Mucosa of gallbladder (tissue), 1 donor: ENCODE measurements at regions not wholly inside any gene's neighbourhood (a gene's known extent, or its start where the extent isn't known, plus 50 kb on each side); places are given as distances from the start of the nearest gene placed in this dataset.
"Not testable (repeated sequence)": the region's sequence is repeated elsewhere in the genome, so short reads cannot be mapped to it uniquely, and the experiment has no call there.

Experiments
- DNase-seq: peaks from one replicate; pipeline ENCODE4 v3.0.0-alpha.2; 2020; ENCODE audit warnings: low spot score
- donor health status: DM: no; HTN: no; CAD: no.

DNA sequence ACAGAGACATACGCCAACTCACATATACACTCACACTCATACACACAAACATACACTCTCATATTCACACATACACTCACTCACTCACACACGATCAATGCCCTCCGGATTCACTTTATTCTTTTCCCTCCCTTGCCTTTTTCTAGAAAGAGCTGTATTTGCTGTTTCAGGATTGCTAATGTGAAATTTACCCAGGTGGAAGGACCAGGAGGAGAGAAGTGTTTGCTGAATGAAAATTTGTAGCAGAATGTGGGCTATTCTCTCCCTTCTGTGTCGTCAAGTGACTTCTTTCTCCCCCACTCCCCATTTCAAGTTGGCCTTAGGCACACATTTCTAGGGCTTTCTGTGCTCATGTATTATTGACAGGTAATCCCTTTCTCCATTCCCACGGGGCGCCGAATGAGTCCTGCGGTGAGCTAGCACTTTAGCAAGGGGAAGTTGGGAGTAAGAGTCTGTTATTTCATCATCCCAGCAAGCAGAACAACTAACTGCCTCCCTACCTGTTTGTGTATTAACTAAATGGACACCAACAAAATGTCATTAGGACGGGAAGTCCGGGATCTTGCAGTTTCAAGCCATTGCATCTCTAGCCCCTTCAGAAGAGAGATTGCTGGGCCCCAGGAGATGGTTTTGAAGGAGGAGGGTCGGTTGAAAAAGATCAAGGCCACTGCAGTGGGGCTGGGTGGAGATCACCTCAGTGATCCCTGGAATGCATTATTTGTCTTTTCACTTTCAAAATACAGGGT is 97.1 kb upstream of the TAF11L2 start:
- DNase-seq = no peak

DNA sequence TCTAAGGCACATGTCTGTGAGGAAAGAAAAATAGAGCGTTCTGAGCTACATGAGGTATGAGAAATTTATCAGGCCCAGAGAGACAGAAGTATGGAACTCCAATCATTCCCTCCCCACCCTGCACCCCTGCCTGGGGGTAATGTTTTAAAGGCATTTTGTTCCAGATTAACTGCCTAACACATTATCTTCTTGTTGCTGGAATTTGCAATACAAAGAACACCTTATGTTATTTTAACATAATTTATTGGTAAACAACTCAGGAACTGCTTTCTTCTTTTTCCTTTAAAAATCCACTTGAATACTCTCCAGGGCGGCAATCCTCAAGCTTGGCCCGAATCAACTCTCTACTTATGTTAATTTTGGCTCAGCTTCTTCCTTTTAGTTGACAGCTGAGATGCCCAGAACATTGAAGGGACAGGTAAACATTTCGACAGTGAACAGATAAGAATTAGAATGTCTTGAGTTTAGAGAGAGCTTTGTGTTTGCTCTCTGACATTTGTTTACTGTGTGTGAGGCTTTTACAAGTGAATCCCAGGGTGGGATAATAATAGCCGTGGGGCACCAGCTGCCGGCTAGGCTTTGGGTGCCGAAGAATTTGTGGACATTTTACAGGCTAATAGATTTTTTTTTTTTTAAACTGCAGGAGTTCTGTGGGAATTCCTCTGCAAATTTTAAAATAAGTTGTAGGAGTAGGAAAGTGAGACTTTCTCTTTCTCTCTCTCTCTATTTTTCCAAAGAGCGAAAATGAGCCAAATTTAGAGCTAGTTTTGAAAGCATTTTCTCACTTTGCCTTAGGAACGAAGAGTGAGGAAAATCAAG is 96.4 kb upstream of the TAF11L2 start:
- no peak for DNase-seq

DNA sequence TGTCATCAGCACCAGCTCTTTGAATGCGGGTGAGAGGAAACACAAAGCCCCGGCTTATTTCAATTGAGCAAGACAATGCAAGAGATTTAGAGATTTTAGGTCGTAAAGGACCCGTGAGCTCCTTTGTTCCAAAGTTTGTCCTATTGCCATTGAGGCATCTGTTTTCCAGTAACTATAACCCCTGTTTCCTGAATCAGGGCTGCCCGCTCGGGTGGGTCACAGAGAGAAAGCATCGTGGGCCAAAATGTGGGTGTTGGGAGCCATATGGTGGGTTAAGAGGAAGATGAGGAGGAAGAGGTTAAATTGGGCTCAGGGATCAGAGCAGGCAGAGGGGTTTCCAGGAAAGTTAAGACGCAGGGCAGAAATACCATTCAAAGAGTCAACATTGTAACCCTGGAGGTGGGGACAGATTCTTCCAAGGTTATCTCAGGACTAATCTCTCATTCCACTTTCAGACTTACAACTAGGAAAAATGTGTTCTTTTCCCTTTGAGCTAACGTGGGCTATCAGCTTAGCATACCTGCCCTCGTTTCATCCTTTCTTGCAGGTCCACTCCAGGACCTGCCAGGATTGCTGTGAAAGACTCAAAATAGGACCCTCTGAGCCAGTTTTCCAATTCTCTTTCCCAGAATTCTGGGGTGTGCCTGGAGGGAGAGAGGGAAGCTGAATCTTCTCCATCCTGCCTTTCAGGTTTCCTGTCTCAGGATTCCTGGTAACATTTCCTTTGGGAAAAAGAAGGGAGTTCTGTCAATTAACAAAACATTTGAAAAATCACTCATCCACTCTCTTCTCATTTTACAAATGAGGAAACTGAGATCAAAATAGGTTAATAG is 95.5 kb upstream of the TAF11L2 start:
- DNase-seq = no peak

DNA sequence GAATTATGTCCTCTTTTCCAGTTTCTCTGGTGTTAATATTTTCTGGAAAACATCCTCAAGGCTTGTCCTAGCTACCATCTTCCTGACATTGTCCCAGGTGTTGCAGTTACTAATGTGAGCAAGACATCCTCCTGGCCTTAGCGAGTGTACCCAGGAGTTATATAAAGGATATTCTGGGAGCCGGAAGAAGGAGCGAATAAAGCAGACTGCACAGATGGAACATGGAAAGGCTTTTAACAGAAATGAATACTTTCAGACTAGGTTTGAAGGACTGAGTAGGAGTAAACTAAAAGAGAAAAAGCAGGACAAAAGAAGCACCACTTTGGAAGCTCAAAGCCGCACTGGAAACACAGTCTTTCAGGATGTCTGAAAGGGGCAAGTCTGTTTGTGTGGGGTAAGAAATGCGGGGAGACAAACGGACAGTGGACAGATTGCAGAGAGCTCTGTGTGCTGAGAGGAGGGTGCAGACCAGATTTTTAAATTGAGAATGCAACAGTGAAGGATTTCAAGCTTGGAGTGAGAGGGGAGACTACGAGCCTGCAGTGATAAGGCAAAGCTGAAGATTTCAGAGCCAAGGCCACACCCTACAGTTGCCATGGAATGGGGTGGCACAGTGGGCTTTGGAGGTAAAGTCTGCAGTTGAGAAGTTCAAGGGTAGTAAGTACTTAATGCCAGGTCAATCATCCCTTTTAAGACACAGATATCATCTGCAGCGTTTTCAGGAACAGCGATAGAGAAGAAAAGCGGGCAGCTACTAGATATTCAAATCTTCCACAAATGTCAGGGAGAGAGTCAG is 94.1 kb upstream of the TAF11L2 start:
- no peak for DNase-seq

DNA sequence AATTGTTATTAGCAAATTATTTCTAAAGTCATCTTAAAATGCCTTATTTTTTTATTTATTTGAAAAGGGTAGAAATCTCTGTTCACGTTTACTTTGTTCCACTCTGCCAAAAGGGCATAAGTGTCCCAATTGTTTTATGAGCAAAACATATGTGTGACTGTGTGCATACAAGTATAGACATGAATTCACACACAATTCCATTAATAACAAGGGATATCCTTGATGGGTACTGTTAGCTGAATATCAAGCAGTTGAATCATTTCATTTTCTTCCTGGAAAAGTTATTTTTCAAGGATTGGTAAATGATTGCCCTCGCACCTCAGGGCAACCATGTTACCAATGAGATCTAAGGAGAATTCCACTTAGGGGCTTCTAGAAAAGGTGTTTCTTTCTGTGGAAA is 92.1 kb upstream of the TAF11L2 start:
- DNase-seq = no peak

DNA sequence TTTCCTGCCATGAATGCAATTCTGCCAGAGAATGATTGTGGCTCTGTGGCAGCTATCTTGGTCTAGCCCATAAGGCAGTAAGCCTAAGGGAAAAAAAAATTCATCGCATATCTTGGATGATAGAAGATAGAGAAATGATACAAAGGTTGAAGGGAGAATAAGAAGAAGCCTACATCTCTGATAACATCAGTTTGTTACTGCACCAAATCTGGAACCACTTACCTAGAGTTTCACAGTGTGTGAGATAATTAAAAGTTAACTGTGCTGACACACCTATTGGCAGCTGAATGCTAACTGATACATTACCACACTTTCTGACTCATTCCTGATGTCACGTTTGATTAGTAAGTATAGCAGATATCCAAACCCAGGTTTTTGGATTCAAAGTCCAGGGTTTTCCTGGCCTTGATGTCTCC is 91.6 kb upstream of the TAF11L2 start:
- DNase-seq = no peak

DNA sequence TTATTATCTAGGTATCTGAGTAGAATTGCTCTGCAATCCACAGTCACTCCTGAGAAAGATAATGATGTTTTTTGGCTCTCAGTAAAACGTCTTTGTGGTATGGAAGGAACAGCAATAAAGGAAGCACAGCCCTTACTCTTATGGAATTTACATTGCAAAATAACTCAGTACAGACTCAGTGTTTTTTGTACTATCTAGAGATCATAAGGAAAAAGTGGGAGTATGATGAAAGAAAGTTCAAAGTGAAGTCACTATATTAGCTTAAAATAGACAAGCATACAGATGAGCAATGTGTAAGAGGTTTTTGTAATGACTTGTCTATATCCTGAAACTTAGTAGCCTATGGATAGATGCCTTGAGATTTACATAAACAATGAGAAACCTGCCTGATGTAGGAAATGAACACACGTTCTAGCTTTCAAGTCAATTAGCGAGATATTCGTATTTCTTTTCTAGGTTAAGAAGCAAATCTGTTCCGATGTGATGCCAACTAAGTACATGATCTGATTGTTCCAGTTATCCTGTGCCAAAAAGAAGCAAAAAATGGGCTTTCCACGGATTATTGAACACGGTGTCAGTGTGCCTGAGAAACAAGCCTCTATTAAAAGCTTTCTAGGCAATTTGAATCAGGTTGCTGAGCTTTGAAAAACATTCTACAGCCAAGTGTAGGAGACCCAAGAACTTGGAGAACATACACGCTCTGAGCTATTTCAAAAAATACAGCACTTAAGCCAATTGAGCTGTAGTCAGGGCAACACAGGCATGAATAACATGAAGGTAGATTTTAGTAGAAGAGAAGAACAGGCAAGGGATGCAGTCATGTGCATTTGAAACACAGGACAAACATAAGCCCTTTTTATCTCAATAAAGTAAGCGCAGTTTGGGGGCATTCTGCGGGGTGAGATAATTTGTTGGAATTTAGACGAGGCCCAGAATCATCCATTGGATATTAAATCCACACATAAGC is 86.3 kb upstream of the TAF11L2 start:
- no peak for DNase-seq

DNA sequence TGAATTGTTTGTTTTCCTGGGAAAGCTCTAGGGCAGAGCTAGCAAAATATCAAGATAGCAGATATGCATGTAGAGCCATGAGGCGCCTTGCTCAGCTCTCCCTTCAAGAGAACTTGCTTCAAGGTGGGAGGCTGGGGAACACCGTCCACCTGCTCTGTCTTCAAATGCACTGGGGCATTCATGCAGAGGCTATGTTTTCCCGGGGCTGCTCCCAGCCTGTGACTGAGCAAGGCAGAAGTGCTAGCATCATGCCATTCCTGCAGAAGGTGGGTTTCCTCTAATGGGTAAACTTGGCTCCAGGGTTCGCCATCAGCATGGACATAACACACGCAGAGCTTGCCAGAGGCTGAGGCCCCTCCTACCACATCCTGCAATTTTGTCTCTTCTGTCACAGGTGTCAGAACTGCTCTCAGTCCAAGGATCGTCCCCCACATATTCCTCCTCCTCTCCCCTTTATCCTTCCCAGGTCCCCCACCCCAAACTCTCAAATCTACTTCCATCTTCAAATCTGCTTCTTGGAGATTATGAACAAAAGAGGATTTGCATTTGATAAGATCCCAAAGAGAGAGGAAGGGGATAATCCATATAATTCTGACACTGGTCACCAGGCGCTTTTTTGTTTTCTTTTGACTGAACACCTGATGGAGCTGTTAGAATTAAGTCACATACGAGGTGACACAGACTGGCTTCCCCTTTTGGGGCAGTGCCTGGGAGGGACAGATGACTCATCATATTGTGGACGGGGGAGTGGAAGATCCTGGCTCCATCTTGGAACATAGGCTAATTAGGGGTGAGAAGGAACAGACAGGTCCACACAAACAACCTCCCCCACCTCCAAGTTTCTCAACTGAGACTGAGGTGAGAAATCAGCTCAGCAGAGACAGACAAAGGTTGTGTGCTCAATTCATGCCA is 85.0 kb upstream of the TAF11L2 start:
- no peak for DNase-seq

DNA sequence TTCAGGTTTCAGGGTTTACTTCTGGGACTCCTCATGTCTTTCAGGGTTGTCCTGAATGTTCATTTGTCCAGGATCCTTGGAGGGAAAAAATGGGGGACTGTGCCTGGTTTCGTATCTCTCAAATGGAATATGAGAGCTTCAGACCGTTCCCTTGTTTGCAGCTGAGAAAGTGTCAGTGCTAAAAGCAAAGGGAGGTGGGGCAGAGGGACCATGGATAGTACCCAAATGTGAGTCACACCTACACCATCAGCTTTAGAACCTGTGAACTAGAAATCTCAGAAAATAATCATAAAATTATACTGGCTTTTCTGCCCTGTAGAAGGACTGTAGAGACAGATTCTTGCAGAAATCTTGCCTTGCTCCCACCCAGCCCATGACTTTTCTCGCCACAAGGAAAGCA is 84.3 kb upstream of the TAF11L2 start:
- DNase-seq = no peak

DNA sequence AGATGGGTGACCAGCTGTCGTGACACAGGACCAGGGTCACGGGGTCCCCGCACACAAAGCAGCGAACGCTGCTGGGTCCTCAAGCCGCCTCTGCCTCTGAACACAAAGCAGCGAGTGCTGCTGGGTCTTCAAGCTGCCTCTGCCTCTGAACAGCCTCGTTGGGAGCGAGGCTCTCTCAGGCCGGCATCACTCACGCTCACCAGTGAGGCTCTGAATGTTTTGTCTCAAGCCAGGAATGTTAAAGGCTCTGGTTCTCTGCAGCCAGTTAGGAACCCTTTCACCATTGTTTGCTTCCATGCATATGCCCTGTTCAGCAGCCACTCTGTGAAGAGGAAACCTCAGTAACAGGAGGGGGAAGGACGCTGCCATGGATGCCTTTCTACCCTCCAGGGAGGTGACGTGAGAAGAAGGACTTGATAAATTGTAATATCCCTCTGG is 82.7 kb upstream of the TAF11L2 start:
- no peak for DNase-seq

DNA sequence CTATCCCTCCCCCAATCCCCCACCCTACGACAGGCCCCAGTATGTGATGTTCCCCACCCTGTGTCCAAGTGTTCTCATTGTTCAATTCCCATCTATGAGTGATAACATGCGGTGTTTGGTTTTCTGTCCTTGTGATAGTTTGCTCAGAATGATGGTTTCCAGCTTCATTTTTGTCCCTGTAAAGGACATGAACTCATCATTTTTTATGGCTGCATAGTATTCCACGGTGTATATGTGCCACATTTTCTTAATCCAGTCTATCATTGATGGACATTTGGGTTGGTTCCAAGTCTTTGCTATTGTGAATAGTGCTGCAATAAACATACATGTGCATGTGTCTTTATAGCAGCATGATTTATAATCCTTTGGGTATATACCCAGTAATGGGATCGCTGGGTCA is 81.7 kb upstream of the TAF11L2 start:
- DNase-seq = not testable (repeated sequence)

DNA sequence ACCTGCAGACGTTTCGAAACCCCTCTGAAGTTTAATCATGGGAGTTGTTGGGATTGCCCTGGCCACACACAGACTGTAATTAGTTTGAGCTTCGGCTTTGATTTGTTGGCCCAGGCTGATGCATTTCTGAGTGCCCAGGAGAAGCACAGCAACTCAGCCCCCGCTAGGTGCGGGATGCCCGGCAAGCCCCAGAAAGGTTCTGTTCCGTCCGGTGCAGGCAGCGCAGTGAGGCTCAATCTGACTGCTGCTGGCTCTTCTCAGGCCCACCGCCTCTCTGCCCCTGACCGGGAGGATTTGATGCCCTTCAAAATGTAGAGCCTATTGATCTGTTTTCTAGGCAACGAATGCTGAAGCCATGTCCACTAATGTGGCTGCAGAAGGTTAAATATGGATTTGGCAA is 73.4 kb upstream of the TAF11L2 start:
- DNase-seq = no peak

DNA sequence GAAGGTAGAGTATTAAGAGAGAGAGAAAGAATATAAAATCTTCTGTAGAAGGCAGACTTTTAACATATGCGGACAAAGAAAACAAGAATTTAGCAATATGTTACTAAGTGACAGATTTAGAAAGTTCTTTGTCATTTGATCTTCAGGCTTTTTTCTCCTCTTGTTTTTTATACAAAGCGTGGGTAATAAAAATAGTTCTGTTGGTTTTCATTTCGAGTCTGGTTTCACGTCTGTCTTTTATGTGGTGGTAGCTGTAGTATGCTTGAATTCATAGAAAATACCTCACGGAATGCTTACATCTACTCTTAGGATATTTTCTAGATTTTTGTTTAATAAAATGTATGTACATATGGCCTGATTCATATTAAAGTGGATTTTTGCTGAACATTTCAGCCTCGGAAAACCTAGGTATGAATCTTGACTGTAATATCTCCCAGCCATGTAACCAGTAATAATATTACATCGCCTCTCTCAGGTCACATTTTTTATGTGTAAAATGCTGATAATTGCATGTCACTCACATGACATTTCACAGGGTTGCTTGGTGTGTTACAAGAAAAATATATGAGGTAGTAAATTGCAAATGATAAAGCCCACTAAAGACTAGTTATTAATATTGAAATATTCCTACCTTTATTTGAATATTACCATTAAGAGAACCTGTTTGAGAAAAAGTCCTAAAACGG is 72.5 kb upstream of the TAF11L2 start:
- DNase-seq = no peak

DNA sequence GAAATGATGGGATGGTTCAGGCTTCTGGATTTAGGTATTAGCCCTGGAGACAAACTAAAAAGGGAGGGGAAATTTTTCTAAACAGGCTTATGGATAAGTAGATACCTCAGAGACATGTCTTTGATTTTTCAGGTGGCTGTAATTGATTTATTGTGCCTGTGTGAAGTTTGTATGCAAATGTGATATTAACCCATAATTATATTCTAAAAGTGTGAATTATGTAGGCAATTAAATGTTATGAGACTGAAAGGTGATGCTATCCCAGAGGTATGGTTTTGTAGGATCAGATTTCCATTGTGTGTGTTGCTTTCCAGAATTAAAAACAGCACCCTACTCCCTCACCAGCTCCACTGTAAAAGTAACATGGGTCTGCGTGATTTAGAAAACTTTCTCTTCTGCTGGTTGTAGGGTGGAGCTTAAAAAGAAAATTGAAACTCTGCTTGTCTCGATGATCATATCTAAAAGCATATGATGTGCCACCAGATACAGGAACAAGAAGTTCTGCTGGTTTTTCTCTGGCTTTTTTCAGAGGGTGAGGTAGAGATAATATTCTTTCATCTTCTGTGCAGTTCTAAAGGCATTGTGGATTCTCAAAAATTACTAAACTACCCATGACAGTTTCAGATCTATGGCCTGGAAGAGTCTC is 71.8 kb upstream of the TAF11L2 start:
- no peak for DNase-seq

DNA sequence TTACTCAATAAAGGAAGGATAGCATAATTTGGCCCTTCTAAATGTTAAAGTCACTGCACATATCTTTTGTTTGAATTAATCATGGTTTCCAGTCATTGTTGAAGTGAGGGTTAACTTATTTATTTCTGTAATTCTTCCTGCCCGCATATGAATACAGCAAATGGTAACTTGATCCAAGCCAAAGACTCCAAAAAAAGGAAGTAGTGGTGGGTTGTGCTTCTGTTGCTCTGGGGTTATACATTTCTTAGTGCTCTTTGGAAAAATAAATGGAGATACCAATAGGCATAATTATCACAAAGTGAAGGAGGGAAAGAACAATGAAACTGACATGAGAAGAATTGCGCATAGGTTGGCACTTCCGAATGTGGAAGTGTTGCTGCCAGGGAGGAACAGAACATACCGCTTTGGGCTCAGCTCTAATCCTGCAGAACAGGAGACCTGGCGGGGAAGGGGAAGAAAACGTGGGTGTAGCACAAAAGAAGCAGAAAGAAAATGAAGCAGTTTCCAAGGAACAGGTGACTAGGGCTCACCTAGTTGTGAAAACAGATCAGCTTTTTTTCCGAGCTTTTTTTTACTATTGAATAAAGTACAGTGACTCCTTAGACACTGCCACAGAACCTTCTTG is 69.7 kb upstream of the TAF11L2 start:
- DNase-seq = no peak

DNA sequence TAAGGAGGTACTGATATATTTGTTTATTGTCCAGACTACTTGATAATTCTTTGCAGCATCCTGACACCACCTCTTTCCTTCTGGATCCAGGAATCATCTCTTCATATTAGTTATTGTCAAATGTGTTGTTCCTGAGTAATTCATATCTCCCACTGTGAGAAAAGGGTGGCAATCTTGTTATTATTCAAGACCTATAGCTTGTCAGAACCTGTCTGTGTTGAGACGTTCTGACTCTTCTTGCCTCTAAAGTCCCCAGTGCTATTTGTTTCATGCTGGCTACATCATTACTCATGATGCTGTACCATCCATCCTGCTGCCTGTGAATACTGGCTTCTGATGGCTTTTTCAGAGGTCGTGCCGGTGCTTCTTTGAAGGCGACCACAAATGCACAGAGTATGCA is 68.7 kb upstream of the TAF11L2 start:
- DNase-seq = no peak

DNA sequence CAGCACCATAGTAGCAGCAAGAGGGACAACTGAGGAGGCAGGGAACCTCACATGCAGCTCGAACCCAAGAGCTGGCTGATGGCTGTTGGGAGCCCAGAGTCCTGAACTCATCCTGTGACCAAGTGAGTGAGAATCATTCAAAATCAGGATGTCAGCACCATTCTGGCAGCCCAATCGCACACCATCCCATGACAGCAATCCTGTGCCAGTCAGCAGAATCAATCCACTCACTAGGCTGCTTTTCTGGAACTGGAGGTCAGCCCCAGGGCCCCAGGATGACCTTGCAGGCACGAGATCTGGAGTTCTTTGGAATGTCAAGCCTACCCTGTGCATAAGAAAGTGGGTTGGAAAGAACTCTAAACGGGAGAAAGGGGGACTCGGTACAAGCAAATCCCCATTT is 67.8 kb upstream of the TAF11L2 start:
- DNase-seq = no peak
